ENCODE measurements at regions not wholly inside any gene's neighbourhood (a gene's known extent, or its start where the extent isn't known, plus 50 kb on each side); places are given as distances from the start of the nearest gene placed in this dataset.

DNA sequence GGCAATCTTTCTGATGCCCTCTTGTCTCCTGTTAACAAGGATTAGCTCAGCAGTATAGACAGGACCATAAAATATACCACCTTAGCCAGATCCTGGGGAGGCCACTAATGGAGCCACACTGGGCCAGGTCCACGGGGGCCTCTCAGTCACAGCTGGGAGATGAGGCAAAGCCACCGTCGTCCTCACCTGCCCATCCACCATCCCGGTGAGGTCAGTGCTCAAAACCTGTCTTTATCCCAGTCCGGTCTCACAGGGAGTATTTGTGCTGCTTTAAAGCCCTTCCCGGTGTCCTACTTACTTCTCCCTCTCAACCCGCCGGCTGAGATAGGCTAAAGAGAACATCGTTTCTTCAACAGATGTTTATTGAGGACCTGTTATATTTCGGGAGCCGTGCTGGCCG is 104.3 kb downstream of the EDN3 start:
- H3K36me3 ChIP-seq (ENCODE audit: low read depth, missing control alignments) = no peaks in the 10 kb centered on the region
- TF ChIP-seq POLR2A (IDR thresholded peaks at IDR 0.05) = no peak
- TF ChIP-seq, protein P1, sequence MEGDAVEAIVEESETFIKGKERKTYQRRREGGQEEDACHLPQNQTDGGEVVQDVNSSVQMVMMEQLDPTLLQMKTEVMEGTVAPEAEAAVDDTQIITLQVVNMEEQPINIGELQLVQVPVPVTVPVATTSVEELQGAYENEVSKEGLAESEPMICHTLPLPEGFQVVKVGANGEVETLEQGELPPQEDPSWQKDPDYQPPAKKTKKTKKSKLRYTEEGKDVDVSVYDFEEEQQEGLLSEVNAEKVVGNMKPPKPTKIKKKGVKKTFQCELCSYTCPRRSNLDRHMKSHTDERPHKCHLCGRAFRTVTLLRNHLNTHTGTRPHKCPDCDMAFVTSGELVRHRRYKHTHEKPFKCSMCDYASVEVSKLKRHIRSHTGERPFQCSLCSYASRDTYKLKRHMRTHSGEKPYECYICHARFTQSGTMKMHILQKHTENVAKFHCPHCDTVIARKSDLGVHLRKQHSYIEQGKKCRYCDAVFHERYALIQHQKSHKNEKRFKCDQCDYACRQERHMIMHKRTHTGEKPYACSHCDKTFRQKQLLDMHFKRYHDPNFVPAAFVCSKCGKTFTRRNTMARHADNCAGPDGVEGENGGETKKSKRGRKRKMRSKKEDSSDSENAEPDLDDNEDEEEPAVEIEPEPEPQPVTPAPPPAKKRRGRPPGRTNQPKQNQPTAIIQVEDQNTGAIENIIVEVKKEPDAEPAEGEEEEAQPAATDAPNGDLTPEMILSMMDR (IDR thresholded peaks at IDR 0.05) = no peak
- no peaks in the 10 kb centered on the region for H3K9me3 ChIP-seq
- H3K4me3 ChIP-seq = no peak overlapping the region
- no peak for DNase-seq
- intact Hi-C loops (cut with DNase I; ENCODE audit: low total_unique reads) = no loop called here
- H3K27me3 ChIP-seq = no peaks in the 10 kb centered on the region
- WGBS, 2 donors = 39 to 42% methylated on average over 12 of the region's 12 CpGs
- peaks cover 7% of the 10 kb centered on the region for H3K4me1 ChIP-seq
- no peak overlapping the region for H3K27ac ChIP-seq

DNA sequence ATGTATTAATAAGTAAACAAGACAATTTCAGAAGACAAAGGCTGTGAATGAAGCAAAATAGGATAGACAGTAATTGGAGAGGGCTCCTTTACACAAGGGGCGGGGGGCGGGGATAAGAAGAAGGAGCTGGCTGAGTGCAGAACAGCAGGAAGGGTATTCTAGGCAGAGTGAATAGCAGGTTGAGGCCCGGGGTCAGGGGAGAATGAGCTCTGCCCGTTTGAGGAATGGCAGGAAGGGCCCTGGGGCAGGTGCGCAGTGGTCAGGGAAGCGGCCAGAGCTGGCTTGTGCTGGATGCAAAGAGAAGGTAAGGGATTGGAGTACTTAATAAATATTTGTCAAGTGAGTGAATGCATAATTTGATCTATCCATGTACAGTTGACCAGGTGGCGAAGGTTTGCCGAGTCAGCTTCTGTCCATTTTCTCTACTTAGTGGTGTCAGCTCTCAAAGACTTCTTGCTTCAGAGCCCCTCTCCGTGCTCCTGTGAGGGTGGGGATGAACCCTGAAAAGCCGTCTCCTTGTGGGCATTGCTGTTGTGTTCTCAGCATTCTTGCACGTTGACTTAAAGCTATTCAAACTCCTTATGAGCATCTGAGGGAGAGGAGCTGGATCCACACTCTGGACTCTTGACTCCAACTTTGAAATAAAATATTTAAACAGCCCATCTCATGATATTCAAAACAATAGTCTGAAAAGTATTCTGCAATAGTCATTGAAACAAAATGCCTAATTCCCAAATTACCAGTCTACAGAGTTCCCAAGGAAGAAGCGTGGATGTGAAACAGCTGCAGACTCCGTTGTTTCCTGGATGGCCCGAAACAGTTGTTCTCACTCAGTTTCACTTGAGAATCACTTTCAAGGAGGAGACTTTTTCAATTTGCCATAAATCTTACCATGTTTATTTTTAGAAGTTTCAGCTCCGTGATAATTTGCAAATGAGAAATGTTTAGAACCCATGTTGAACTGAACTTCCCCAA is 105.1 kb downstream of the EDN3 start:
- Histone ChIP-seq H3K9me3 (no peaks in the 10 kb centered on the region), H3K27me3 (no peaks in the 10 kb centered on the region), H3K36me3 (ENCODE audit: low read depth, missing control alignments) (no peaks in the 10 kb centered on the region), H3K4me3 (no peak overlapping the region), H3K27ac (no peak overlapping the region), H3K4me1 (peaks cover 7% of the 10 kb centered on the region)
- WGBS, 2 donors = 52 to 65% methylated on average over 15 of the region's 15 CpGs
- DNase-seq = no peak
- TF ChIP-seq, protein P1 (IDR thresholded peaks at IDR 0.05) = no peak
- no peak for TF ChIP-seq POLR2A (IDR thresholded peaks at IDR 0.05)
- intact Hi-C loops (cut with DNase I; ENCODE audit: low total_unique reads) = no loop called here

DNA sequence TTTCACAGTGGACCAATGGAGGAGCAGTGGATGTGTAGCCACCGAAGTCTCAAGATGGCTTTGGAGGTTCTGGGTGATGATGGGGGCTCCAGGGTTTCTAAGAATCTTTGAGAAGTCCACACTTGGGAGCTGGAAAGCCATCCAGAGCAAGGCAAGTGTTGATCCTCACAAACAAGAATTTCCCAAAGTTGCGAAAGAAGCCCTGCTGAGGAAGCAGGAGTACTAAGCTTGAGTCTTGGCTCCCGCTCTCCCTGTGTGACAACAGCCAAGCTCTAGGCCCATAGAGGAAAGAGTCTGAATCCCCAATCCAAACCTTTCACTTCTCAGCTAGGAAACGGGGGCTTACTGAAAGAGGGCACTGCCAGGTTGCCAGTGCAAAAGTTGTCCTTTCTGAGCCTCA is 106.0 kb downstream of the EDN3 start:
- no peak overlapping the region for H3K4me3 ChIP-seq
- H3K9me3 ChIP-seq = no peaks in the 10 kb centered on the region
- intact Hi-C loops (cut with DNase I; ENCODE audit: low total_unique reads) = no loop called here
- no peak for DNase-seq
- no peak overlapping the region for H3K27ac ChIP-seq
- no peak for TF ChIP-seq POLR2A (IDR thresholded peaks at IDR 0.05)
- TF ChIP-seq, protein P1 (IDR thresholded peaks at IDR 0.05) = no peak
- H3K27me3 ChIP-seq = no peaks in the 10 kb centered on the region
- 86 to 97% methylated on average over 4 of the region's 4 CpGs for WGBS, 2 donors
- H3K36me3 ChIP-seq (ENCODE audit: low read depth, missing control alignments) = no peaks in the 10 kb centered on the region
- H3K4me1 ChIP-seq = peaks cover 7% of the 10 kb centered on the region

DNA sequence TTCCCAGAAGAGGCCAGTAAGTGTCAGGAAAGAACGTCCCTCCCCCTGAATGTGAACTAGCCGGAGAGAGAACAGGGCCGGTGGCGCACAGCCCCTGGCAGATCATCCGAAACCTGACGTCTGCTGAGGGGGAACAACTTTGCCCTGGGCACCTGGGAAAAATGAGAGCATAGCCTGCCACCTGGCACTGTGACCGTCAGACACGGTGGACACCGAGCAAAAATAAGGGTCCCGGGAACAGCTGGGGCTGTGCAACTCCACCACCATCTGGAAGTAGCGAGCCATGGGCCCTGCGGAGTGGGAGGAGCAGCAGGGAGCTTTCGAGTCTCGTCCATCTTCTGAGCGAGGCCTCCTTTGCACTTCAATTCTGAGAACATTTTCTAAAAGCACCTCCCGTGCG is 110.8 kb downstream of the EDN3 start:
- intact Hi-C loops (cut with DNase I; ENCODE audit: low total_unique reads) = no loop called here
- Histone ChIP-seq H3K4me1 (no peaks in the 10 kb centered on the region), H3K4me3 (no peak overlapping the region), H3K36me3 (ENCODE audit: low read depth, missing control alignments) (no peaks in the 10 kb centered on the region), H3K27me3 (no peaks in the 10 kb centered on the region), H3K27ac (no peak overlapping the region), H3K9me3 (no peaks in the 10 kb centered on the region)
- whole genome bisulfite sequencing, 2 donors = 80% methylated on average over 2 to 17 of the region's 17 CpGs
- no peak for DNase-seq
- TF ChIP-seq POLR2A (IDR thresholded peaks at IDR 0.05) = no peak
- TF ChIP-seq, protein P1 (IDR thresholded peaks at IDR 0.05) = no peak

DNA sequence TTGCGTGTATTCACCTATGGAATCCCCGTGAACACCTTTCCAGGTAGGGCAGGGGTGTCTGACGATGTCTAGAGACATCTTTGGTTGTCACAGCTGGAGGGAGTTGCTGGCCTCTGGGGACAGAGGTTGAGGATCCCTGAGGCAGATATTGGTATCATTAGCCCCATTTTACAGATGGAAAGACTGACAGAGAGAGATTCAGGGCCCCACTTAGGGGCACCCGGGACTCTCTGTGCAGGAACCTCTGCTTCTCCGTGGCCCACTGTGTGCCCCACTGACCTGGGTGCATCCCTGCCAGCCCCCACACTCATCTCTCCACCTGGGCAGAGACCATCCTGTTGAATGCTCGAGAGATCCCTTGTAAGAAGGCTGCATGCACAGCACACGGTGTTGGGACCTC is 111.2 kb downstream of the EDN3 start:
- no peak overlapping the region for H3K27ac ChIP-seq
- intact Hi-C loops (cut with DNase I; ENCODE audit: low total_unique reads) = no loop called here
- TF ChIP-seq, protein P1 (IDR thresholded peaks at IDR 0.05) = no peak
- no peak for TF ChIP-seq POLR2A (IDR thresholded peaks at IDR 0.05)
- no peak for DNase-seq
- 87 to 91% methylated on average over 7 of the region's 7 CpGs for WGBS, 2 donors
- no peaks in the 10 kb centered on the region for H3K27me3 ChIP-seq
- H3K4me3 ChIP-seq = no peak overlapping the region
- H3K4me1 ChIP-seq = no peaks in the 10 kb centered on the region
- no peaks in the 10 kb centered on the region for H3K9me3 ChIP-seq
- H3K36me3 ChIP-seq (ENCODE audit: low read depth, missing control alignments) = no peaks in the 10 kb centered on the region

All from testis (tissue), 2 donors.